DMS53 (cell line): ENCODE measurements at regions not wholly inside any gene's neighbourhood (a gene's known extent, or its start where the extent isn't known, plus 50 kb on each side); places are given as distances from the start of the nearest gene placed in this dataset.
A peak's percentile ranks its signal among the peaks of the same experiment; 100 is the strongest.

Experiments used
- DNase-seq: peaks from one replicate; lab custom pipeline; 2025; lab: John Stamatoyannopoulos, UW

GRCh38 chr1:56390934-56391731, 188.2 kb downstream of the PLPP3 start:
- no peak for DNase-seq

GRCh38 chr1:56390232-56390867, 189.0 kb downstream of the PLPP3 start:
- peak; percentile 42 for DNase-seq

GRCh38 chr1:56389813-56390212, 189.6 kb downstream of the PLPP3 start:
- peak; percentile 58 for DNase-seq

- DNase-seq = peak; percentile 29
Observed at GRCh38 chr1:56387071-56387740, 192.2 kb downstream of the PLPP3 start.

- DNase-seq = no peak
Observed at GRCh38 chr1:56385314-56385713, 194.0 kb downstream of the PLPP3 start.

- no peak for DNase-seq
Observed at GRCh38 chr1:56382929-56383328, 196.4 kb downstream of the PLPP3 start.

GRCh38 chr1:56380531-56380930, 198.8 kb downstream of the PLPP3 start:
- DNase-seq = peak; percentile 36

- no peak for DNase-seq
Observed at GRCh38 chr1:56378341-56379070, 200.9 kb downstream of the PLPP3 start.

GRCh38 chr1:56377431-56377830, 201.9 kb downstream of the PLPP3 start:
- DNase-seq = no peak

GRCh38 chr1:56376188-56376984, 203.0 kb downstream of the PLPP3 start:
- no peak for DNase-seq

GRCh38 chr1:56375326-56375804, 204.0 kb downstream of the PLPP3 start:
- DNase-seq = peak; percentile 82

GRCh38 chr1:56374026-56374974, 205.1 kb downstream of the PLPP3 start:
- DNase-seq = no peak

- no peak for DNase-seq
Observed at GRCh38 chr1:56370513-56370912, 208.8 kb downstream of the PLPP3 start.

GRCh38 chr1:56363007-56363770, 216.2 kb downstream of the PLPP3 start:
- DNase-seq = no peak

- no peak for DNase-seq
Observed at GRCh38 chr1:56360021-56360420, 219.3 kb downstream of the PLPP3 start.

- no peak for DNase-seq
Observed at GRCh38 chr1:56359056-56359455, 220.3 kb downstream of the PLPP3 start.

- no peak for DNase-seq
Observed at GRCh38 chr1:56357927-56358690, 221.3 kb downstream of the PLPP3 start.

- DNase-seq = no peak
Observed at GRCh38 chr1:56356376-56356990, 222.9 kb downstream of the PLPP3 start.
